GM12874 (cell line): ENCODE measurements at regions not wholly inside any gene's neighbourhood (a gene's known extent, or its start where the extent isn't known, plus 50 kb on each side); places are given as distances from the start of the nearest gene placed in this dataset.

Experiments
- TF ChIP-seq, protein P1 (sequence below): IDR thresholded peaks from 2 replicates; pipeline ENCODE4 v1.5.1; 2011; ENCODE audit warnings: low read depth, mild to moderate bottlenecking, control low read depth, low read length, moderate library complexity; ENCODE audit not compliant: insufficient read depth

DNA sequence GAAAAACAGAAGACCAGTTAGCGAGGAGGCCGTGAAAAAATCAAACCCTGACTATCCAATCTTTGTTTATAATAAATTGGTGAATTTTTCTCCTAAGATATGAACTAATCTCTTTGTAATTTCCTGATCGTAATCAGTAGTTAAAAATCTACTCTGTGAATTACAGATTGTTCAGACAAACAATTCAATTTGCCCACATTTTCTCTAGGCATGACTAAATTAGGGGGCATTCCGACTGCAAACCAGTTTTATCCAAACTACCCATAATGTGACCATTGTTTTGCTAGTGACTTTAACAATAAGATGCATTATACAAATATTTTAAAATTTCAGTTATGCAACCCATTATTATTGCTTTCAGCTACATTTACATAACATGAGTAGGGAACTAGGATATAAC is 546.9 kb upstream of the ADAMTS5 start:
- TF ChIP-seq, protein P1, sequence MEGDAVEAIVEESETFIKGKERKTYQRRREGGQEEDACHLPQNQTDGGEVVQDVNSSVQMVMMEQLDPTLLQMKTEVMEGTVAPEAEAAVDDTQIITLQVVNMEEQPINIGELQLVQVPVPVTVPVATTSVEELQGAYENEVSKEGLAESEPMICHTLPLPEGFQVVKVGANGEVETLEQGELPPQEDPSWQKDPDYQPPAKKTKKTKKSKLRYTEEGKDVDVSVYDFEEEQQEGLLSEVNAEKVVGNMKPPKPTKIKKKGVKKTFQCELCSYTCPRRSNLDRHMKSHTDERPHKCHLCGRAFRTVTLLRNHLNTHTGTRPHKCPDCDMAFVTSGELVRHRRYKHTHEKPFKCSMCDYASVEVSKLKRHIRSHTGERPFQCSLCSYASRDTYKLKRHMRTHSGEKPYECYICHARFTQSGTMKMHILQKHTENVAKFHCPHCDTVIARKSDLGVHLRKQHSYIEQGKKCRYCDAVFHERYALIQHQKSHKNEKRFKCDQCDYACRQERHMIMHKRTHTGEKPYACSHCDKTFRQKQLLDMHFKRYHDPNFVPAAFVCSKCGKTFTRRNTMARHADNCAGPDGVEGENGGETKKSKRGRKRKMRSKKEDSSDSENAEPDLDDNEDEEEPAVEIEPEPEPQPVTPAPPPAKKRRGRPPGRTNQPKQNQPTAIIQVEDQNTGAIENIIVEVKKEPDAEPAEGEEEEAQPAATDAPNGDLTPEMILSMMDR, result no peak

GRCh38 chr21:27513016-27513415 is 546.1 kb upstream of the ADAMTS5 start:
- TF ChIP-seq, protein P1, result no peak

GRCh38 chr21:27511233-27511632 is 544.3 kb upstream of the ADAMTS5 start:
- TF ChIP-seq, protein P1, result no peak

GRCh38 chr21:27507695-27508094 is 540.8 kb upstream of the ADAMTS5 start:
- TF ChIP-seq, protein P1, result no peak

GRCh38 chr21:27505516-27505915 is 538.6 kb upstream of the ADAMTS5 start:
- TF ChIP-seq, protein P1, result no peak

- TF ChIP-seq, protein P1, result no peak
Observed at GRCh38 chr21:27502801-27503200, 535.9 kb upstream of the ADAMTS5 start.

DNA sequence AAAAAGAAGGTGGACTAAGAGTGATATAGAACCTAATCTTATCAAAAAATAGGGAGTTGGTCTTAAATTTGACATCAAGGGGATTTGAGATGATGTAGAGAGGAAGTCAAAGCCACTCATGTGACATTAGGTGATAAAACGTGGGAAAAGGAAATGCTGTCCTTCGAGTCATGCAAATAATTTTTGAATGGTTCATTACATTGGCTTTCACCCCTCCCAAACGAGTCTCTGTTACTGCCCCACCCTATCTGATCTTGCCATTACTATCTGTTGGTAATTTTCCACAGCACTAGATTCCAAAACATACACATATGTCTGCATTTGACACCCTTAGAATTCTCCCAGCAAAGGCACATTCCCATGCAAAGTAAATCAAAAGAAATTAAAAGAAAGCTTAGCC is 531.1 kb upstream of the ADAMTS5 start:
- TF ChIP-seq, protein P1, result no peak

- TF ChIP-seq, protein P1, result no peak
Observed at GRCh38 chr21:27495836-27496235, 528.9 kb upstream of the ADAMTS5 start.
